Caco-2 (cell line): ENCODE measurements at regions not wholly inside any gene's neighbourhood (a gene's known extent, or its start where the extent isn't known, plus 50 kb on each side); places are given as distances from the start of the nearest gene placed in this dataset.

Experiments
- BruUV-seq: library from RNA; stranded (reverse); fragments of 400-500 nt; replicated peaks from 2 replicates; lab custom pipeline; 2021; lab: Mats Ljungman, UMichigan
- CTCF ChIA-PET: fragments of 300-600 bp; sonication (Branson Sonifier 250); formaldehyde crosslinking; loops from one replicate; lab custom pipeline; 2022; ENCODE audit warnings: antibody characterized with exemption; lab: Charles Lee
- POLR2A ChIA-PET: fragments of 300-600 bp; sonication (Branson Sonifier 250); formaldehyde crosslinking; loops from one replicate; lab custom pipeline; 2022; ENCODE audit warnings: antibody characterized with exemption; lab: Charles Lee
- DNase-seq, 2 experiments: peaks; one replicate each; pipeline versions ENCODE4 v3.0.0 to v3.0.0-alpha.2; 2020 to 2022
- H3K27me3 ChIP-seq: replicated peaks from 2 replicates; pipeline ENCODE4 v1.6.0; 2011; ENCODE audit warnings: low read length; ENCODE audit not compliant: control insufficient read depth, insufficient read depth
- H3K36me3 ChIP-seq: 2 replicates; pipeline ENCODE4 v1.5.1; 2011; ENCODE audit warnings: low read length; ENCODE audit not compliant: control insufficient read depth, insufficient read depth
- H3K4me1 ChIP-seq: fragments of 250-450 bp; sonication (Bioruptor Pico); 2 replicates; pipeline ENCODE4 v1.5.1; 2020; ENCODE audit warnings: mild to moderate bottlenecking
- H3K4me3 ChIP-seq: 2 replicates; pipeline ENCODE4 v1.5.1; 2011; ENCODE audit warnings: low read depth, mild to moderate bottlenecking, control low read depth, low read length
- H3K9me3 ChIP-seq: fragments of 250-450 bp; sonication (Bioruptor Pico); 2 replicates; pipeline ENCODE4 v1.5.1; 2020; ENCODE audit warnings: mild to moderate bottlenecking, moderate library complexity
- H3K27ac Mint-ChIP-seq: one replicate; pipeline ENCODE4 v1.8.0; 2022; ENCODE audit warnings: mixed read lengths; ENCODE audit not compliant: unreplicated experiment
- H3K27me3 Mint-ChIP-seq: one replicate; pipeline ENCODE4 v1.8.0; 2022; ENCODE audit warnings: mixed read lengths; ENCODE audit not compliant: insufficient read depth, unreplicated experiment
- H3K36me3 Mint-ChIP-seq: one replicate; pipeline ENCODE4 v1.8.0; 2022; ENCODE audit warnings: mild to moderate bottlenecking, mixed read lengths; ENCODE audit not compliant: insufficient read depth, unreplicated experiment
- H3K4me1 Mint-ChIP-seq: one replicate; pipeline ENCODE4 v1.8.0; 2022; ENCODE audit warnings: low read depth, mixed read lengths; ENCODE audit not compliant: unreplicated experiment
- H3K4me3 Mint-ChIP-seq: one replicate; pipeline ENCODE4 v1.8.0; 2022; ENCODE audit warnings: mild to moderate bottlenecking, moderate library complexity, mixed read lengths; ENCODE audit not compliant: unreplicated experiment
- H3K9me3 Mint-ChIP-seq: one replicate; pipeline ENCODE4 v1.8.0; 2022; ENCODE audit warnings: mixed read lengths; ENCODE audit not compliant: unreplicated experiment
- intact Hi-C: fragments of 100-400 bp; cut with micrococcal nuclease; formaldehyde crosslinking; loops from one replicate; pipeline ENCODE4 v1.10.0; 2022; ENCODE audit not compliant: unreplicated experiment
- TF ChIP-seq, protein P1 (sequence below), 2 experiments: fragments of 200-600 bp in 1 of 2; IDR thresholded peaks; 1 replicate in 1 of 2; 2 replicates in 1 of 2; pipeline versions ENCODE4 v1.5.1 to v1.8.0; 2011 to 2022; ENCODE audit warnings: antibody characterized with exemption in 1 of 2, control low read depth in 1 of 2, inconsistent platforms in 1 of 2, low read depth in 1 of 2, low read length in 1 of 2, mild to moderate bottlenecking in 1 of 2, moderate library complexity in 1 of 2; ENCODE audit not compliant: insufficient read depth in 1 of 2, severe bottlenecking in 1 of 2, unreplicated experiment in 1 of 2

DNA sequence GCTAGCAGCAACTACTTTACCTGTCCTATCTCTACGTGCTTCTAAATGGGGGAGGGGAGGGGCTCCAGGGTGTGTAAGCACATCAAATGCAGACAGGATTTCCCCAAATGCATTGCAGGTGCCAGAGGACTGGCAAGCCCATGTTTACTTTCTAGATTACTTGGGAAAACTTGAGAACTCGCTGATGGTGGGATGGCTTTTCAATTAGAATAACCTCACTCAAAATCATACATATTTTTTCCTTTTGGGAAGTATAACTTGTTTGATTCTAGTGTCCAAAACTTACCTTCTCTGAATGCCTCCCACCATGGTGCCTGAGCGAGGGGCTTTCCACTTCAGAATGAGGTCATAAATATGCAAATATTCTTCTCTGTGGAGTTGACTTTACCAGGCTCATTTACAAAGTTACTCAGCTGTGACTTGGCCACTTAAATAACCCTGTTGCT, 191.3 kb upstream of the RHOBTB1 start:
- CTCF ChIA-PET: no interaction called here
- DNase-seq: no peak
- no peak overlapping the region for H3K27ac Mint-ChIP-seq
- H3K4me1 Mint-ChIP-seq: no peaks in the 10 kb centered on the region
- Histone ChIP-seq H3K27me3 (no peaks in the 10 kb centered on the region), H3K4me3 (no peak overlapping the region), H3K4me1 (no peaks in the 10 kb centered on the region), H3K36me3 (no peaks in the 10 kb centered on the region), H3K9me3 (no peaks in the 10 kb centered on the region)
- POLR2A ChIA-PET: no interaction called here
- TF ChIP-seq, protein P1, sequence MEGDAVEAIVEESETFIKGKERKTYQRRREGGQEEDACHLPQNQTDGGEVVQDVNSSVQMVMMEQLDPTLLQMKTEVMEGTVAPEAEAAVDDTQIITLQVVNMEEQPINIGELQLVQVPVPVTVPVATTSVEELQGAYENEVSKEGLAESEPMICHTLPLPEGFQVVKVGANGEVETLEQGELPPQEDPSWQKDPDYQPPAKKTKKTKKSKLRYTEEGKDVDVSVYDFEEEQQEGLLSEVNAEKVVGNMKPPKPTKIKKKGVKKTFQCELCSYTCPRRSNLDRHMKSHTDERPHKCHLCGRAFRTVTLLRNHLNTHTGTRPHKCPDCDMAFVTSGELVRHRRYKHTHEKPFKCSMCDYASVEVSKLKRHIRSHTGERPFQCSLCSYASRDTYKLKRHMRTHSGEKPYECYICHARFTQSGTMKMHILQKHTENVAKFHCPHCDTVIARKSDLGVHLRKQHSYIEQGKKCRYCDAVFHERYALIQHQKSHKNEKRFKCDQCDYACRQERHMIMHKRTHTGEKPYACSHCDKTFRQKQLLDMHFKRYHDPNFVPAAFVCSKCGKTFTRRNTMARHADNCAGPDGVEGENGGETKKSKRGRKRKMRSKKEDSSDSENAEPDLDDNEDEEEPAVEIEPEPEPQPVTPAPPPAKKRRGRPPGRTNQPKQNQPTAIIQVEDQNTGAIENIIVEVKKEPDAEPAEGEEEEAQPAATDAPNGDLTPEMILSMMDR (IDR thresholded peaks at IDR 0.05; ENCODE audit: insufficient read depth in 1 of 2, low read depth in 1 of 2, low read length in 1 of 2, severe bottlenecking in 1 of 2, unreplicated experiment in 1 of 2): no peak
- intact Hi-C loops: no loop called here
- no peak overlapping the region for H3K4me3 Mint-ChIP-seq
- no peaks in the 10 kb centered on the region for H3K9me3 Mint-ChIP-seq
- BruUV-seq: no TSS peak
- no peaks in the 10 kb centered on the region for H3K36me3 Mint-ChIP-seq
- H3K27me3 Mint-ChIP-seq: peaks cover 9% of the 10 kb centered on the region

DNA sequence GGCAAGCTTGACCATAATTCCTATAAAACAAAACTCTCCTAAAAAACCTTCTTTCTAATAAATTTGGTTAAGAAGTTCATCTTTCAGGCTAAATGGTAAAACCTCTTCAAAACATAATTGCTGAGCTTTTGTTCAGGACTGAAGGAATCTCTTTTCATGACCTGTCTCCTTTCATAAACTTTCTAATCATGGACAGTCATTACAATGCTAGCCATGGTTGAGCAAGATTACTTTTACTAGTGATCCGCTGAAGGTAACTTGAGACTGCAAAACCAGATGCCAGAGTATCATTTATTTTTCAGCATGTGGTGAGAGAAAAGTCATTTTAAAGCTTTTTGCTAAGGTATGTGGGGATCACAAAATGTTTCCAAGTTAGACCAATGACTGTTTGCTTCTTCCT, 186.4 kb upstream of the RHOBTB1 start:
- H3K9me3 Mint-ChIP-seq: no peaks in the 10 kb centered on the region
- no TSS peak for BruUV-seq
- DNase-seq: no peak
- Histone ChIP-seq H3K9me3 (no peaks in the 10 kb centered on the region), H3K27me3 (0 out of 2 replicates have a peak, but pooled peaks cover 1% of the 10 kb centered on the region), H3K36me3 (no peaks in the 10 kb centered on the region), H3K4me1 (no peaks in the 10 kb centered on the region), H3K4me3 (no peak overlapping the region)
- H3K27ac Mint-ChIP-seq: no peak overlapping the region
- TF ChIP-seq, protein P1 (IDR thresholded peaks at IDR 0.05; ENCODE audit: insufficient read depth in 1 of 2, low read depth in 1 of 2, low read length in 1 of 2, severe bottlenecking in 1 of 2, unreplicated experiment in 1 of 2): no peak
- CTCF ChIA-PET: no interaction called here
- no peaks in the 10 kb centered on the region for H3K36me3 Mint-ChIP-seq
- H3K4me3 Mint-ChIP-seq: no peak overlapping the region
- intact Hi-C loops: no loop called here
- H3K27me3 Mint-ChIP-seq: peaks cover 3% of the 10 kb centered on the region
- no peaks in the 10 kb centered on the region for H3K4me1 Mint-ChIP-seq
- POLR2A ChIA-PET: no interaction called here

DNA sequence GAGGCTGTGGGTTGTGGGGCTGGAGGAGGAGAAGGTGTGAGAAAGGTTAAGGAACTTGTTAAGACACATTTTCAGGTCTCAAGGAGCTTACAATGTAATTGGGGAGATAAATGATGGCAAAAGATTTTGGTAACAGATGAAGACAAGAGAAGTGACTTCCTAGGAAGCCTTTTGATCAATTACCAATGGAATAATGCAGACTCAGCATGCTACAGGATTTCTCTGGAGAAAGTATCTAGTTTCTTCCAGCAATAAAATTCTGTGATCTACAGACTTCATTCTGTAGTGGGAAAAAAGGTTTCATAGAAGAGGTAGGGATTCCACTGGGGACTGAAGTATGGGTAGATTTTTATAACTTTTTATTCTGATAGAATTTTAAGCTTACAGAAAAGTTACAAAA, 184.2 kb upstream of the RHOBTB1 start:
- 0 out of 2 replicates have a peak, but pooled peaks cover 1% of the 10 kb centered on the region for H3K27me3 ChIP-seq
- no peaks in the 10 kb centered on the region for H3K4me1 ChIP-seq
- TF ChIP-seq, protein P1 (IDR thresholded peaks at IDR 0.05; ENCODE audit: insufficient read depth in 1 of 2, low read depth in 1 of 2, low read length in 1 of 2, severe bottlenecking in 1 of 2, unreplicated experiment in 1 of 2): no peak
- intact Hi-C loops: no loop called here
- Mint-ChIP-seq H3K9me3 (no peaks in the 10 kb centered on the region), H3K36me3 (no peaks in the 10 kb centered on the region), H3K4me1 (no peaks in the 10 kb centered on the region), H3K27ac (no peak overlapping the region), H3K4me3 (no peak overlapping the region), H3K27me3 (peaks cover 3% of the 10 kb centered on the region)
- ChIA-PET CTCF (no interaction called here), POLR2A (no interaction called here)
- no peak for DNase-seq
- no TSS peak for BruUV-seq
- H3K36me3 ChIP-seq: no peaks in the 10 kb centered on the region
- H3K4me3 ChIP-seq: no peak overlapping the region
- no peaks in the 10 kb centered on the region for H3K9me3 ChIP-seq
